Keratinocyte (primary cell): ENCODE measurements at regions not wholly inside any gene's neighbourhood (a gene's known extent, or its start where the extent isn't known, plus 50 kb on each side); places are given as distances from the start of the nearest gene placed in this dataset.

Experiments used
- EZH2 ChIP-seq: IDR thresholded peaks from one replicate; pipeline ENCODE4 v1.6.1; 2012; ENCODE audit warnings: inconsistent platforms, mild to moderate bottlenecking, low read length, moderate library complexity
- TF ChIP-seq, protein P1 (sequence below), 3 experiments: IDR thresholded peaks in 1 of 3; conservative IDR thresholded peaks in 1 of 3; optimal IDR thresholded peaks in 1 of 3; 2 replicates in 2 of 3; 3 replicates in 1 of 3; pipeline versions ENCODE3 to v1.5.1; 2011; ENCODE audit warnings: low read length in 3 of 3, mild to moderate bottlenecking in 3 of 3, moderate library complexity in 2 of 3, control low read depth in 1 of 3, inconsistent platforms in 1 of 3; ENCODE audit not compliant: insufficient read depth in 2 of 3; ENCODE audit errors: extremely low read depth in 1 of 3

DNA sequence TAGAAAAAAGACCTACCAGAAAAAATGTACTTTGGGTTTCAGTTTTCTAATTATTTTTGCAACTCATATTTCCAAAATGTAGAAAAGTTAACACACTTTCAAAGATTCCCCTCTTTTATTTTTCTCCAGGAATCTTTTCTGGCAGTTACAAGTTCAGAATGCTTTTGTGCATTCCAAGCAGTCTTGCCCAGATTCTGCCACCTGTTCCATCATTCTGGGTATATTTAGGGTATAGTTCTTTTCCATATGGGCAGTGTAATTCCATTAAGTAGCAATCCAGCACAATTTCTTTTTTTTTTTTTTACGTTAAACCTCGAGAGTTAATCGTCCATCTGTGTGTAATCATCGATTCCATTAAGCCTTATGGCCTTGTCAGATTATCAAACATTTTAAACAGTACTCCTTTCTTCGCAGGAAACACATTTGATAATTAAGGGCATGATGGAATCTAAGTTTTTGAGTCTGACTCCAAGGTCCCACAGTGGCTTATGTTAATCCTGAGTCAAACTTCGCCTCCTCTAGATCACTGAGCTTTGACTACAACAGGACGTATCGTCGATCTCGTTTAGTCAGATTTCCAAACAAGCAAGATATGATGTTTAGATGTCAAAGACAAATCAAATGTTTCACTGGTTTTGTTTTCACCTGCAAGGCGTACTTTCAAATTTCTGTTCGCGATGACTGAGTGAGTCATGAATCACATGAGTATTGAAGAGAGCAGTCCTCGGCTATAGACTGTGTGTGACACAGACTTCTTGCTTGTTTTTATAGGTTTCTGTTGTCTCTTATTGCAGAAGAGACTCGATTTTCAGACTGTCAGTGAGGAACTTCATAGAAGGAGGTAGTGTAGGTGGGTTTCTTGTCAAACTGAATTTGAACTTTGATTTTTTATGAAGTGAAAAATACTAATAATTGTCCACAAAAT, 118.9 kb upstream of the GK2 start:
- no peak for TF ChIP-seq EZH2
- TF ChIP-seq, protein P1, sequence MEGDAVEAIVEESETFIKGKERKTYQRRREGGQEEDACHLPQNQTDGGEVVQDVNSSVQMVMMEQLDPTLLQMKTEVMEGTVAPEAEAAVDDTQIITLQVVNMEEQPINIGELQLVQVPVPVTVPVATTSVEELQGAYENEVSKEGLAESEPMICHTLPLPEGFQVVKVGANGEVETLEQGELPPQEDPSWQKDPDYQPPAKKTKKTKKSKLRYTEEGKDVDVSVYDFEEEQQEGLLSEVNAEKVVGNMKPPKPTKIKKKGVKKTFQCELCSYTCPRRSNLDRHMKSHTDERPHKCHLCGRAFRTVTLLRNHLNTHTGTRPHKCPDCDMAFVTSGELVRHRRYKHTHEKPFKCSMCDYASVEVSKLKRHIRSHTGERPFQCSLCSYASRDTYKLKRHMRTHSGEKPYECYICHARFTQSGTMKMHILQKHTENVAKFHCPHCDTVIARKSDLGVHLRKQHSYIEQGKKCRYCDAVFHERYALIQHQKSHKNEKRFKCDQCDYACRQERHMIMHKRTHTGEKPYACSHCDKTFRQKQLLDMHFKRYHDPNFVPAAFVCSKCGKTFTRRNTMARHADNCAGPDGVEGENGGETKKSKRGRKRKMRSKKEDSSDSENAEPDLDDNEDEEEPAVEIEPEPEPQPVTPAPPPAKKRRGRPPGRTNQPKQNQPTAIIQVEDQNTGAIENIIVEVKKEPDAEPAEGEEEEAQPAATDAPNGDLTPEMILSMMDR (optimal IDR thresholded peaks at IDR 0.05 in 1 of 3, IDR thresholded peaks at IDR 0.05 in 1 of 3, conservative IDR thresholded peaks at IDR 0.05 in 1 of 3; ENCODE audit: extremely low read depth in 1 of 3, insufficient read depth in 2 of 3, low read length in 3 of 3), result no peak
